Loucy (cell line): ENCODE measurements at regions not wholly inside any gene's neighbourhood (a gene's known extent, or its start where the extent isn't known, plus 50 kb on each side); places are given as distances from the start of the nearest gene placed in this dataset.

ENCODE experiments used
- CTCF ChIP-seq: fragments of 200-600 bp; sonication (generic); conservative IDR thresholded peaks from 2 replicates; pipeline ENCODE4 v1.5.1; 2014; ENCODE audit warnings: mild to moderate bottlenecking, antibody characterized with exemption, low read length
- EZH2phosphoT487 ChIP-seq: fragments of 200-600 bp; IDR thresholded peaks from 2 replicates; pipeline ENCODE4 v1.6.1; 2018; ENCODE audit warnings: antibody characterized with exemption, mild to moderate bottlenecking, moderate library complexity, borderline replicate concordance

DNA sequence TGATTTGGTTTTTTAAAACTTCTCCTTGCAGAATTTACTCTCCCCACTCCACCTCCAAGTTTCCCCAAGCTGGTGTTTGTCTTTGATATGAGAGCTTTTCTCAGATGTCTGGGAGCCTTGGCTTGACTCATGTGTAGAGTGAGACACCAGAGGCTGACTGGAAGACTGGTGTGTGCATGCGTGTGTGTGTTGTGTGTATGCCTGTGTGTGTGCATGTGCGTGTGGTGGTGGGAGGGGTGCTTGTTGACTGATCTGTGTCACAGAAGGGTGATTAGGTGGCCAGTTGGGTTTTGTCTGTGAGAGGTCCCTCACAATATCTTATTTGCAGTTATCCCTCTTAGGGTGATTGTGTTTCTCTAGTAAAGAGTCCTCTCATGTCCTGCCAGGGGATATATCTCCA is 50.5 kb upstream of the HPCAL1 start:
- TF ChIP-seq EZH2phosphoT487 (no peak), CTCF (no peak)
